GM21619 (cell line): ENCODE measurements at regions not wholly inside any gene's neighbourhood (a gene's known extent, or its start where the extent isn't known, plus 50 kb on each side); places are given as distances from the start of the nearest gene placed in this dataset.

Source experiments
- ATAC-seq: cut with Tn5 transposase; IDR thresholded peaks from one replicate; pipeline ENCODE4 v1.9.1; 2021; ENCODE audit not compliant: unreplicated experiment

GRCh38 chr17:31595076-31595475 lies 203.6 kb downstream of the RAB11FIP4 start:
- ATAC-seq, result no peak

GRCh38 chr17:31594416-31594815 lies 202.9 kb downstream of the RAB11FIP4 start:
- no peak for ATAC-seq

- no peak for ATAC-seq
Measured at GRCh38 chr17:31593806-31594205, 202.3 kb downstream of the RAB11FIP4 start.

- ATAC-seq, result no peak
Measured at GRCh38 chr17:31591924-31592323, 200.4 kb downstream of the RAB11FIP4 start.

- no peak for ATAC-seq
Measured at GRCh38 chr17:31588512-31588911, 197.0 kb downstream of the RAB11FIP4 start.

- no peak for ATAC-seq
Measured at GRCh38 chr17:31588034-31588433, 196.6 kb downstream of the RAB11FIP4 start.
